Limb (tissue), 2 donors: ENCODE measurements at regions not wholly inside any gene's neighbourhood (a gene's known extent, or its start where the extent isn't known, plus 50 kb on each side); places are given as distances from the start of the nearest gene placed in this dataset.

ENCODE experiments used
- DNase-seq, 2 donors: peaks; one replicate each; pipeline ENCODE4 v3.0.0-alpha.2; 2016; ENCODE audit errors: extremely low spot score in 2 of 2

DNA sequence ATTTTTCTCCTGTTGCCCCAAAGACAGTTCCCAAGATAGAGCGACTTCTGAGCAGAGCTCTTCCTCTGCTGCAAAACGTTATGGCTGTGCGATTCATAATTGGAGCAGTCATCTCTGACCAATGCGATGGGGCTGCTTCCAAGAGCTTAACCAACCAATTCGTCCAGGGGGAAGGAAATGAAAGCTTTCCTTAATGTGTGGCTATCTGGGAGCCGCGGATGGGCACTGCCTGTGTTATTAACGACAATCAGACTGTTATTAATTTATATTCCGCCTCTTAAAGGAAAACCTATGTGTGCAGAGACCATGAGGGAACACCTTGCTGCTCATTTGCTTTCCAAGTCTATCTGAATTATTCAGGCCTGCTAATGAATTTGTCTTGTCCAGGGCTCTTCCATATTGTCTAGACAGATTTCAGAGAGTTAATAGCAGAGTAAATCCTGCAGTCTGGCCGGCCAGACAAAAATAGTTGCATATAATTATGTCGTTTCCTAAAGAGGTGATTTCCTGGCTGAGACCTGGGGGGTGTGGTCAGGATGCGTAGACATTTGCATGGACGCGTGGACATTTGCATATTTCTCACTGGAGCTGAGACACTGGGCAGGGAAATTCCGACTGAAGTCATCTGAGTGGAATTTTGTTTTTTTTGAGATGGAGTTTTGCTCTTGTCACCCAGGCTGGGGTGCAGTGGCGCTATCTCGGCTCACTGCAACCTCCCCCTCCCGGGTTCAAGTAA lies 135.4 kb downstream of the HMX1 start:
- DNase-seq = no peak

DNA sequence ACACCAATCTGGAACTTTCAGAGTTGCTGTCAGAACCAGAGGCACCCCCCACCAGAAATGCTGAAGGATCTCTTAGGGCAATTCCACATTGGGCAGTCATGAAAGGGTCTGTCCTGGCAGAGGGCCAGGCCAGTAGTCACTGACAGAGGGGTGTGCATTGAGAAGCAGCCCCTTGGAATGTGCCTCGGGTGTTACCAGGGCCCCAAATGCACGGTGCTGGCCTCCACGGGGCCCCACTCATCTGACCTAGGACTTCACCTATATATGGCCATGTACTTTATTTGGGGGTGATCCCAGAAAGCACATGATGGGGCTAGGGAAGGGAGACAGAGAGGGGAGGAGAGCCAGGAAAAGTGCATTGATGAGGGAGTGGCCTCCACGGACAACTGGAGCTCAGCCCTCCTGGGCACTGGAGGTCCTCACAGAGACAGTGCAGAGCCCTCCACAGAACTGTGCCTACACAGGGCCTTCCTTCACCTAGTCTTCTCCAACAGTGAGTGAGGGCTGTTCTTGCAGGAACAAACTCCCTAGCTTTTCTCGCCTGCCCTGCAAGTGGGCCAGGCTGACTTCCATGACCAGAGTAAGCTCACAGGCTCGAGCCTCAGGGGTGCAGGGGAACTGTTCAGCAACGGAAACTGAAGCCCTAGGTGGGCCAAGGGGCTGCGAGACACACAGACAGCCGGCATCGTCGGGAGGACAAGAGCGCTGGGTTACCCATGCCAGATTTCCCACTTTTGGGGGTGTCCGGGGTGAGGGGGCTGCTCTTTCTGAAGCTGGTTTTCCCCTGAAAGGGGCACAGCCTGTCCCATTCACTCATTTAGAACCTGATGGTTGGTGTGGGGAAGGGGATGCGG lies 136.2 kb downstream of the HMX1 start:
- no peak for DNase-seq

DNA sequence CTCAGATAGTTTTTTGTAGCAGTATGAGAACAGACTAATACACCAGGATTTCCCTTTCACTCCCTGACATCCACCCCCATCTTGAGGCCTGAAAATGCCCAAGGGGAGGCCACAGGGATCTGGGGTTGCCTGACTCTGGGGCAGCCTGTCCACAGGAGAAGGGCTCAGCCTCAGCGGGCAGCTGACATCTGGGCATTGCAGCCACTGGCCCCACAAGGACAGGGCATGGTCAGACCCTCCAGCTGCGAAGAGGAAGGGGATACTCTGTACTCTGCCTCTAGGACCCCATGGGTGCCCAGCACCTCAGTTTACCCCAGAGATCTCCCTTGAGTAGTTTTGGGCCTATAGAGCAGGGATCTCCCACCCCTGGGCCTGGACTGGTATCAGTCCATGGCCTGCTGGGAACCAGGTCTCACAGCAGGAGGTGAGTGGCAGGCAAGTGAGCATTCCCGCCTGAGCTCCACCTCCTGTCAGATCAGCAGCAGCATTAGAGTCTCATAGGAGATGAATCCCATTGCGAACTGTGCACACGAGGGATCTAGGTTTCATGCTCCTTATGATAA lies 138.9 kb downstream of the HMX1 start:
- no peak for DNase-seq

DNA sequence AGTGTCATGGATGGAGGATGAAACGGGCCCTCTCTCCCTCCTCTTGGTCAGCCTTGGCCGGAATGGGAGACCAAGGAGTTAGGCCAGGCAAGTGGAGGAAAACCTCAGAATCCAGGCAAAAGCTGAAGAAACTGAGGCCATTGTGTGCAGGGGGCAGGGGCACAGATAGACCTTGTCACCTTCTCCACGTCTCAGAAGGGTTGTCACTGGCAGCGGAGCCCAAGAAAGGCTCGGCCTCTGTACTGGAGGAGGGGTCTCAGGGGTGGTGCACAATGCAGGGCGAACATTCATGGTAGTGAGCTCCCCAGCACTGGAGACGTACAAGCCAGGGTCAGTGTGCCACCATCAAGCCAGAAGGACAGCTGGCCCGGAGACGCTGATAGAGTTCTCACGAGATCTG lies 139.5 kb downstream of the CPZ start:
- no peak for DNase-seq

DNA sequence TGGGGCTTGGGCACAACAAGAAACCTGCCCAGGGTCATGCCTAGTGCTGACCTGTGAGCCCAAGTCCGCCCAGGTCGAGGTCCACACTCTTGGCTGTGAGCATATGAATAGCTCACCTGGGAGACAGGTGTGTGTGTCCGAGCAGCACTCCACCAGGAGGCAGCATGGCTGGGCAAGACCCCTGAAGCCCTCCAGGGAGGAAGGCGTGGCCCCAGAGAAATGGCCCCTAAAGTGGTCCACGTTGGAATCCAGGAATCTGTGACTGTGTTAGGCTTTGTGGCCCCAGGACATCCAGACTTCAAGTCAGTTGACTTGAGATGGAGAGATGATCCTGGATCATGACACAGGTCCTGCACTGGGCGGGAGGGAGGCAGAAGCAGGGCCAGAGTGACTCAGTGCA lies 138.8 kb downstream of the CPZ start:
- no peak for DNase-seq

DNA sequence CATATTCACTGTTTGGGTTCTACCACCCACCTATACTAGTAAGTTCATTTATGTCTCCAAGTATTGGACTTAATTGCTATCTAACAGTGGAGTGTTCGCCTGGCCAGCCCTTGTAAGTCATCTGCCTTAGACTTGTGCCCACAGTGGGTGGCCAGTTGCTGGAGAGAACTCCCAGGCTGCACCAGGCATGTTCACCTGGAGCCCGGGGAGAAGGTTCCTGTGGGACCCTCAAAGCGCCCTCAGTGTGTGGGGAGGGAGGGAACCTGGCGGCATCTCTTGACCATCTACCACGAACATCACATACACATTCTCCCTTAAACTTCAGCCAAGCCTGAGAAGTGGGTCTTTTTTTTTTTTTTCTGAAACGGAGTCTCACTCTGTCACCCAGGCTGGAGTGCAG lies 138.1 kb downstream of the CPZ start:
- no peak for DNase-seq

DNA sequence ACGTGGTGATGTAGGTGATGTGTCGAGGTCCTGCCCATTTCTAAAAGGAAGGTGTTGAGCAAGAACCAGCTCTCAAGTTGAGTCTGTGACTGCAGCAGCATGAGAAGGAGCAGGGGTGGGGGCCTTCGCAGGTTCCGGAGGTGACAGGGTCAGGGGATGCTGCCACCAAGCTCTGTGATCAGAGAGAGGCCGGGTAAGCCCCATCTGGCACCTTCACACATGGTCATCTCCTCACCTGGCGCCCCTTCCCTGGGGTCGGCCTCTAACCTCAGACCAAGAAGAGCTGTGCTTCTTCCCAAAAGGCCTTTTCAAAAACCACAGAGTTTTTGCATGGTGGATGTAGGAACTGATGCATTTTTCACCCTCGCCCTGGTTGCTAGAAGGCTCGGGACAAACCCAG lies 137.6 kb downstream of the CPZ start:
- no peak for DNase-seq

DNA sequence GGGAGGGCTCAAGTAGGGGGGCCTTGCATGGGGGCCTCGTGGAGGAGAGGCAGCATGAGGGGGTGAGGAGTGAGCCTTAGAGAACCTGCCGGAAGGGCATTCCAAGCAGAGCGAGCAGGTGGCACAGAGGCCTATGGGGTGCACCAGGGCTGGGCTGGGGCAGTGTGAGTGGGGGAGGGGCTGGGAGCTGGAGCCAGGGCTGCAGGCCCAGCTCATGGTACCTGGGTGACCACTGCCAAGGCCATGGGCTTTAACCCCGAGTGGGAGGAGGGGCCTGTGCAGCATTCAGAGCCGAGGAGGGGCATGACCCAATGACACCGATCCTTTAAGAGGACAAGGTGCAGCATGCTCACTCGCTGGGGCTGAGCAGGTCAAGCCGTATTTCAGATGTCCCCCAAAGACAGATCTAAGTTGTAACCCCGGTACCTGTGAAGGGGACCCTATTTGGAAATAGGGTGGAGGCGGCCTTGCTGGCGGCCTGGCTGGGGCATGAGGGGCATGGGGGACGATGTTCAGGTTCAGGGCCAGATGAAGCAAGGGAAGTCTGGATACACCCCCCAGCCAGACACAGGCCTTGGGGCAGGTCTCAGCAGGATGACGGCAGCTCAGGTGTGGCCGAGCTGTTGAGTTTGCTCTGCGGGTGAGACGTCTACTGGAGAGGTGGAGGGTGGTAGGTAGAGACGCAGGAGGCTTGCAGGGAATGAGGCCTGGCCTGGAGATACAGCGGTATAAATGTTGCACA lies 137.0 kb downstream of the CPZ start:
- no peak for DNase-seq

DNA sequence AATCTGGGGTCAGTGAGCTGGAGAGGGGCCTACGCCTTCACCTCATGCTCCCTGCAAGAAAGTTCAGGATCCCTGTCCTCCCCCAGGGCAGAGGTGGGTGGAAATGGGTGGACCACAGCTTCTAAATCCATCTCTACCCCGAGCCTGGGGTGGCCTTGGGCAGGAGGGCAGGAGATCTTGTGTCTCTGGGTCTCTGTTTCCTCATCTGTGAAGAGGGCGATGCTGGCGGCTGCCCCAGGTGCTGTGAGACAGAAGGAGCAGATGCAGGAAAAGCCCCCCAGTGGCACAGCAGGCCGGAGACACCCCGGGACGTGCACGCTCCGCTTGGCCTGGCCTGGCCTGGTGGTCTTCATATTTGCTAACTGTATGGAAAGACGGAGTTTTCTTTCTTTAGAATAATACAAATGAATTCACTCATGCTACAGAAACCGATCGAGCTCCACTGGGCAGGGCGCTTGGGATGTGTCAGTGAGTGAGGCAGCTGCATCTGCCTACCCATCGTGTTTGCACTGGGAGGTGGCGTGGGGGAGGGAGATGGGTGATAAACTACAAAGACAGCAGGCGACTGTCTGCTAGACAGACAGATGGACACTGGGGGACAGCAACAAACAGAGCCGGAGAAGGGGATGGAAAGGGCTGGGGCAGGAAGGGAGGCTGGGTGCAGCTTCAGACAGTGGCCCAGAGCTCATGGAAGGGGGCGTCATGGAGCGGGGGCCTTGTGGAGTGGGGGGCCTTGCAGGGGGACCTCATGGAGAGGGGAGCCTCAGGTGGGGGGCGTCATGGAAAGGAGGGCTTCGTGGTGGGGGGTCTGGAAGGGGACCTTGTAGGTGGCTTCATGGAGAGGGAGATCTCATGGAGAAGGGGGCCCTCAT lies 136.2 kb downstream of the CPZ start:
- DNase-seq = no peak

DNA sequence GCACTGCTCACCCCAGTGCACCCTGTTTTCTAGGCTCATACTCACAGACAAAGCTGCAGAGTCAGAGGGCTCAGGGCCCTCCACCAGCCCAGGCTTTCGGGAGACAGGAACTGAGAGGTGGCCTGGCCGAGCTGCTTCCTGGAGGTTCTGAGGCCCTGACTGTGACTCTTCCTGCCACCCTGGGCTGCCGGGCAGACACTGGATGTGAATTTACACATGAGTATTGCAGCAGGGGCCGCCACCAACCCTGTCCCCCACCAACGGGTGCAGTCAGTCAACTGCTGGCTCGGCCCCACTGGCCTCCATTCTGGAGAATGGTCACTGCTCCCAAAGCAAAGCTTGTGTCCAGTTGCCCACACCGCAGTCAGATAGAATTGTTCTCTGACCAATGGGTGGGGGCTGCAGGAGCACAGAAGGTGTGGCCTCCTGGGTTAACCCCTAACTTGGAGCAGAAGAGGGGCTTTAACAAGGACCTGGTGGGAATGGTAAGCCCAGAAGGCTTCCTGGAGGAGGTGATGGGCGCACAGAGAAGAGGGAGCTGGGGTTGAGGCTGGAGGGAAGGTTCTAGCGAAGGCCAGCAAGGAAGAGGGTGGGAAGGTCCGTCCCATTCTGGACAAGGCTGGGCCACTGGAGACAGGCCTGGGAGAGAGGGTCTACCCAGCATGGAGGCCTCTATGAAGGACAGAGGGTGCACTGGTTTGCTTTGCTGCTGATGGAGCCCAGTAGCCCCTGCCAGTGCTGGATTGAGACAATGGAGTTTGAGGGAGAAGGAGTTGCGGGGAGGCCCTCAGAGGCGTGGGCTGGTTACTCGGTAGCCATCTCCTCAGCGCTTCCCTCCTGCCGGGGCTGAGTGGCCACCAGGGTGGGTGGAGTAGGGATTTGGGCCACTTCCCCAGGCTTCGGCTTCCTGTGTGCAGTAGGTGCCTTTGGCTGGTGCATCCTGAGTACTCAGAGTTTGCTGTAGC lies 135.3 kb downstream of the CPZ start:
- no peak for DNase-seq

DNA sequence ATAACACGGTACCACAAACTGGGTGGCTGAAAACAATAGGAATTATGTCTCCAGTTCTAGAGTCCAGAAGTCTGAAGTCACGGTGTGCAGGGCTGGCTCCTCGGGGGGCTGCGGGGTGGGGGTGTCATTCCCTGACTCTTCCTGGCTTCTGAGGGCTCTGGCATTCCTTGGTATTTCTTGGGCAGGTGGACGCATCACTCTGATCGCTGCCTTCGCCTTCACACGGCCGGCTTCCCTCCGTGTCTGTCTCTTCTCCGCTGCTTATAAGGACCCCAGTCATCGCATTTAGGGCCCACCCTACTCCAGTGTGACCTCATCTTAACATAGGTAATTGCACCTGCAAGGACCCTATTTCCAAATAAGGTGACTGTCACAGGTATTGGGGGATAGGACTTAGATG lies 134.6 kb downstream of the CPZ start:
- DNase-seq = no peak

DNA sequence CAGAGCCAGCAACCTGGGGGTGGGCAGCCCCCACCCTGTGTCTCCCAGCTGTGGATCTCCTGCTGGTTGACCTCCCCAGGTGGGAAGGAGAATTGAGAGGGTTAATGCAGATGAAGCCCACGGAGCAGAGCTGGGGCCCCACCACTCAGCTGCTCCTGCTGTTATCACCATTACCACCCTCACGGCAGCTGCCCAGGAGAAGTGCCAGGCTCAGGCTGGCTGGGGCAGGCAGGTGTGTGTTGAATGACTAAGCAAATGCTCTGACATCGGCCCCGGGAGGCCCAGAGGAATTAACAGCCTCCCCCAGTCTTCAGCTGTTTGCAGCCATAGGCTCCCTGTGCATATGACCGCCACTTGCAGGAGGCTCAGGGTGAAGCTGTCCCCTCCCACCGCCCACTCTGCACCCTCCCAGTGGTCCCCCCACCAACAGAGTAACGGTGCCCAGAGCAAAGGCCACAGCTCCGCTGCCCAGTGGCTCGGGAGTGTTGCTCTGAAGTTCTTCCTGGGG lies 133.8 kb downstream of the CPZ start:
- peak in 1 of 2 donors; percentile 33 for DNase-seq

DNA sequence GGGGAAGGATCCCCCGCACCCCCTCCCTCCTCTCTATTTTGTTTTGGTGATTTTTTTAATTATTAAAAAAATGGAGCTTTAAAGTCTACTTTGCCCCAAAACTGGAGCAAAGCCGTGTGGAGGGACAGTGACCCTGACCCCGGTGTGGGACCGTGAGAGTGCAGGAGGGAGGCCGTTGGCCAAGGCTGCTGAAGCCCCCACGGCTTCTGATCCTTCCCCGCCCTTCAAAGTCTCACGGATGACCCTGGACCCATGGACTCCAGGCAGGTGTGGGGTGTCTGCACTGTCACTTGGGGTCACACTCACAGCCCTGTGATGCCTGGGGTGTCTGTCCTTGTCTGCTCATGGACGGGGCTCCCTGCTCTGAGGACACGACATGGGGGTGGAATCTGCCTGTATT lies 133.3 kb downstream of the CPZ start:
- no peak for DNase-seq

DNA sequence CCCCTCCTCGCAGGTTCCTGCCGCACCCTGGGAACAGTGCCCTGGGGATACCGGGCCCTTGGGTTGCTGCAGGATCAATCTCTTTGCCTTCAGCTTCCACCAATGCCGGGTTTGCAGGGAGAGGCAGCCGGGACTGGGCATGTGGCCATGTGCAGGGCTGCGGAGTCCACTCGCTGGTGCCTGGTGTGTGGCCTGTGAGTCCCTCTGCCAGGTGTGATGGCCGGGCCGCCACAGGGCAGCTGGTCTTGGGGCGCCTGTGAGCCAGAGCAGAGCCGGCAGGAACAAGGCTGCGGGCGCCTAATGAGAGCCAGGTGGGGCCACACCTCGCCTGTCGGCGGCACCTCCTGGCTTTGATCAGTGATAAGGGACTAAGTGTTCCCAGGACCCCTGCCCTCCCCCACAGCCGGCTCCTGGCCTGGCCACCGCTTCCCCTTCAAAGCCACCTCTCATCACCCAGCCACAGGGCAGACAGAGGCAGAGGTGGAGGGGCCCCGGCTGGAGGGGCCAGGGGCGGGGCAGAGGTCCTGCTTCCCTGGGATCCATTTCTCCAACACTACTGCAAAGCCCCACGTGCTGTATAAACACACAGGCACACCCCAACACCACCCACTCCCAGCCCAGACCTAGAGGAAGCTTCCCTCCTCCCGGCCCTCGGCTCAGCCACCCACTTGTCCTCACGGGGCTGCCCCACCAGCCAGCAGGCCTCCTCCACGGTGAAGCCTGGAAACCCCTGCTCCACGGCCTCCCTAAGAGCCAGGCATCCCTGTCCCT lies 132.7 kb downstream of the CPZ start:
- DNase-seq = peak in 1 of 2 donors; percentile 33

DNA sequence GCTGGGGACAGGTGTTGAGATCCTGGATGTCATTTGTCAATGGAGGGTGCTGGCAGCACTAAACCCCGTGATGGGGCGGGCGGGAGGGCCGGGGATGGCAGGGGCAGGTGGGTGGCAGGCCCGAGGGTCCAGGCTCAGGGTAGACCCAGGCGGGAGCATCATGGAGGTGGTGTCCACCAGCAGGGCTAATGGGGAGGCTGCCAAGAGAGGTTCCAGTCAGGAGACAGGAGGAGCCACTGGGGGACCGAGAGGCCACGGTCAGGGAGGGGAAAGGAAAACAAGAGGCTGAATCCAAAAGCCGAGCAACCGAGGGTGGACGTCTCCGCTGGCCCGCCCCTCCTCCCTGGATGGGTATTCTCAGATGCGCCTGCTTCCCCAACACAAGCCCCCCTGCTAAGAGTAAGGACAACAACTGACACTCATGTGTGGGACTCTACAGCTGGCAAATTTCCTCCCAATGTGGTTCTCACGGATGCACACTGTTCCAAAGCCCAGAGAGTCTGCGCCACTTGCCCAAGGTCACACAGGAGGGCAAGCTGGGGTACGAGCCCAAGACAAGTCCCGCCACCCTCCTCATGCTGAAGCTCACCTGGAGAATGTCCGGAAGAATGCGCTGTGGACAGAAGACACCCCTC lies 132.0 kb downstream of the CPZ start:
- peak in 1 of 2 donors; percentile 28 for DNase-seq

DNA sequence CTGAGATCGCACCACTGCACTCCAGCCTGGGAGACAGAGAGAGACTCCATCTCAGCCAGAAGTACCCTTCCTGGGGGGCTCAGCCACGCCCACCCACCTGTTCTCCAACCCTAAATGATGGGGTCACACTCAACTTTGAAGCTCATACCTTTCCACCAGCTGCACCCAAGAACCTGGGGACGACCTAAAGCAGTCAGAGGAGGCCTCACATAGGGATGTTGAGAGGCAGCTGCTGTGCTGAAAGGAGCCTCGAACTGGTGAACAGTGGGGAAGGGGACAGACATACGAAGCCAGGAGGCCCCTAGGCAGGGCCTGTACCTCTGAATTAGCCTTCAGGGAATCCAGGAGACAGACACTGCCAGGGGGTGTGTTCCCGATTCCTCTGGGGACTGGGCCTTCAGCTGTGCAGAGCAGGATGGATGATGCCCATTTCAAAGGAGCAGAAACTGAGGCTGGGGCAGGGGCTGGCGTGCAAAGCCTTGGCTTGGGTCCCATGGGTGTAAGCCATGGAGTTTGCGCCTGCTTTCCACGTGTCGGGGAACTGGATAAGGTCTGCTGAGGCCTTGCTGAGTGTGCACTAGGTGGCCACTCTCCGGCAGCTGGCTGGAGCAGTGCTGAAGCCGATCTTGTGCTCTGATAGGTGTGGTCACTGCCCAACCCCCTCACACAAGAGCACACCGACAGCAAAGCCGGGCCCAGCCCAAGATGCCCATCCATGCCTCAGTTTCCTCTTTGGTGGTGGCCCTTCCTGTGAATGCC lies 130.8 kb downstream of the CPZ start:
- DNase-seq = no peak

DNA sequence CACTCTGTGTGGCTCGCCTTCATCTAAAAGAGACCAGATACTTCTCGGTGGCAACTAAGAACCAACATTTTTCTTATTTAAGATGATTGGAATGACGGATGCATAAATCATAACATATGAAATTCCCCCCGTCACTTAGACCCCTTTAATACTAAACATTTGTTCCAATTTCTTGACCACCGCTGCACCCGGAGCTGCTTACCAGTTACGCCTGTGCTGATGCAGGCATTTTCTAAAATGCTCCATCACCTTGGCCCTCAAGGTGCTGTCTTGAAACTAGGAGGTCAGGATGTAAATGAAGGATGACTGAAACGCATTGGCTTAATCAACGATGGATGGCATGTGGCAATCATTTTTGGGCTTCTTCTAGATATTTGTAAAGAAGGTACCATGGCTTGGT lies 130.0 kb downstream of the CPZ start:
- no peak for DNase-seq

DNA sequence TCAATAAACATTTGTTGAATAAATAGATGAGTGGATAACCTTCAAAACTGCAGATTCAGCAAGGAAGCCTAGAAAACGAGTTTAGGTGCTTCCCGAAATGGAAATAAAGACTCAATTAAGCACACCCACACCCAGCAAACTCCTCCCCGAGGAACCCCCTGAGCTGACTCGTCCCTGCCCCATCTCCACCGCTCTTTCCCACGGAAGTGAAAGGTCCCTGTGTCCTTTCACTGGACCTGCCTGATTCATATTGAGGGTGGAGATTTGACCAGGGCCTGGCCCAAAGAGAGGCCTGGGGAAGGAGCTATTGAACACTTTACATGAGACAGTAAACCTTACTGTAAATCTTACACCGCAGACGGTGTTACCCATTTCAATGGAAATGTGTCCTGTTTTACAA lies 129.1 kb downstream of the CPZ start:
- no peak for DNase-seq
